HUDEP-2 (cell line): ENCODE measurements at regions not wholly inside any gene's neighbourhood (a gene's known extent, or its start where the extent isn't known, plus 50 kb on each side); places are given as distances from the start of the nearest gene placed in this dataset.
"Not testable (repeated sequence)": the region's sequence is repeated elsewhere in the genome, so short reads cannot be mapped to it uniquely, and the experiment has no call there.

ENCODE experiments used
- DNase-seq, 76 experiments: peaks; one replicate each; lab custom pipeline; 2025; ENCODE audit not compliant: unreplicated experiment in 76 of 76; lab: John Stamatoyannopoulos, UW

DNA sequence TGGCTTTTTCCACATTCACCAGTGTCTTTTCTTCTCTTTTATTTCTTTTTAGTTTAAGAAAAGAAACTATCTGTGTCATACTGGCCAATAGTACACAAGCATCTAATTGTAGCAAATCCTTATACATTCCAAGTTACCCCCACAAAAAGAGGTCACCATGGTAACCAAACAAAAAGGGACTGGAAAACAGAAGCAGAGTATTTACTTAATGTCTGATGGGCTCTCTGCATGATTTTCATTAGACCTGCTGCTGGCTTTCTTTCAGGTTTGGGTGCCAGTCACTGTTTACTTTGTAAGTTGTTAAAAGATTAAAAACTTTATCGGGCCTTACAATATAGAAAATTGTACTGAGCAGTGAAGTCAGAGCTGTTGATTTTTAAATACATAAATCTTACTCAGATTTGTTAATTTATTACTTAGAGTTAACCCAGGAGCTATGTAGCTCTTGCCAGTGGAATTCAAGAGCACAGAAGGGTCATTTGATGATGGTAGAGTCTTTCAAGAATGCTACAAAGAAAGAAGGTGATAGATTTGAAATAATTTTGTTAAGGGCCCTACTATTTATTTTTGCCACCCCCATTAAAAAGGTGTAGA is 123.9 kb downstream of the BRMS1L start:
- DNase-seq: no peak

DNA sequence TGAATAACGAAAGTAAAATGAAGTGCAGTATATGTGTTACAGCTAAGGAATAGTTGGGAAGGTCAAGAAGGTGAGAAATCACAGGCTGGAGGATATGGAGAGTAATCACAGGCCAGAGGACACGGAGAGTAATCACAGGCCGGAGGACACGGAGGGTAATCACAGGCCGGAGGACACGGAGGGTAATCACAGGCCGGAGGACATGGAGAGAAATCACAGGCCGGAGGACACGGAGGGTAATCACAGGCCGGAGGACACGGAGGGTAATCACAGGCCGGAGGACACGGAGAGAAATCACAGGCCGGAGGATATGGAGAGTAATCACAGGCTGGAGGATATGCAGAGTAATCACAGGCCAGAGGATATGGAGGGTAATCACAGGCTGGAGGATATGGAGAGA is 121.8 kb downstream of the BRMS1L start:
- not testable (repeated sequence) for DNase-seq

GRCh38 chr14:35944847-35945246 is 118.7 kb downstream of the BRMS1L start:
- DNase-seq: peak in 6 of 76 experiments; percentile 0 to 12 (median 4)

DNA sequence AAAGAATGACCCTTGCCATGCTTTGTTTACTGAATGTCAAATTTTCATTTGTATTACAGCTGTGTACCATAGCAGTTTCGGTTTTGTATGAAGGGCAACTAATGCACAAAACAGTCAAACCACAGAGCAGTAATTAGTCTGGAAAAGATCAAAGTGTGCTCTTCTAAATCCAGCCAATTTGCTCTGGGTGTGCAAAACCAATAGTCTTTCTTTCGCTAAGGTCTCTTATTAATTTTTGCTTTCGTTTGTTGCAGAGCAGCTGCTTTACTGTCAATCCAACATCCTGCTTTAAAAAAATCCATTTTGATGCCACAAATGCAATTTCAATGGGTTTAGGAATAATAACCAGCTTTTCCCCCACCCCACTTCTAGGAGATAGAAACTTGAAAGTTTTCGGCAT is 114.2 kb downstream of the BRMS1L start:
- no peak for DNase-seq

- no peak for DNase-seq
Measured at GRCh38 chr14:35938770-35939169, 112.6 kb downstream of the BRMS1L start.

- no peak for DNase-seq
Measured at GRCh38 chr14:35934499-35934898, 108.4 kb downstream of the BRMS1L start.

DNA sequence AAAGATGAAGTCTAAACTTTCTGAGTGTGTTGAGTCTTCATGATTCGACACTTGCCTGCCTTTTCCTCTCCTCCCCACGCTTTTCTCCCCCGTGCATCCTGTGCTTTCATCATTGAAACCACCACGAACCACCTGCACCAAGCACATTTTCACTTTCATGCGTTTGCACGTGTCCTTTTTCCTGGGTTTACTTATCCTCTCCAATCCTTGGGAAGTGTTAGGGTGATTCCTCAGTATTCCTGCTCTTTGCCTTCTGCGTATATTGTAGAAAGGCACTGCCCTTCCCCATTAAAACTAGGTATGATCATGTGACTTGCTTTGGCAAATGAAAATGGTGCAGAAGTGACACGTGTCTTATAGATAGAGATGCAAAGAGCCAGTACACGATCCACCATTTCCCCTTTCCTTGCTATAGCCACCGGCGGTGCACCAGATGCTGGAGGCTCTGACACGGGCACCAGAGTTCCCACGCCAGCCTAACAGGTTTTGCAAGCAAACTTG is 106.6 kb downstream of the BRMS1L start:
- no peak for DNase-seq

DNA sequence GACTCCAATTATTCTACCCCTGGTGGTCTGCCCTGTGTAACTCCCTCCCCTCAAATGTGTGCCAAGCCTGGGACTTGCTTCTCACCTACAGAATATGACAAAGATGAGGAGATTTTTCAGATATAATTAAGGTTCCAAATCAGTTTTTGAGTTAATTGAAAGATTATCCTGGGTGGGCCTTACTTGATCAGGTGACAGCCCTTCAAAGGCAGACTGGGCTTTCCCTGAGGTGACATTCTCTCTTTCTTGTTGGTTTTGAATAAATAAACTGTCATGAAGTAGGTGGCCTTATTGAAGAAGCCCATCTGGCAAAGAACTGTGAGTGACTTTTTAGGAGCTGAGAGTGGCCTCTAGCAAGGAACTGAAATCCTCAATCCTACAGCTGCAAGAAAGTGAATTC is 106.0 kb downstream of the BRMS1L start:
- DNase-seq: no peak

GRCh38 chr14:35931346-35931745 is 105.2 kb downstream of the BRMS1L start:
- DNase-seq: no peak

DNA sequence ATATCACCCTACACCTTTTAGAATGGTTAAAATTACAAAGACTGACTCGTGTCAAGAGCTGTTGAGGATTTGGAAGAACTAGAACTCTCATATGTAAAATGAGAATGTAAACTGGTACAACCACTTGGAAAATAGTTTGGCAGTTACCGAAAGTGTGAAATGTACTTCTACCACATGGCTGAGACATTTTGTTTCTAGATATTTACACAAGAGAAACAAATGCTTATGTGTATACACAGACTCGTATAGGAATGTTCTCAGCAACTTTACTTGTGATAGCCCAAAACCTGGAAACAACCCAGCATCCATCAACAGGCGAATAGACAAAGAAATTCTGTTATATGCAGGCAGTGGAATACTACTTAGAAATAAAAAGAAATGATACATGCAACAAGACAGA is 103.0 kb downstream of the BRMS1L start:
- no peak for DNase-seq

- DNase-seq: no peak
Measured at GRCh38 chr14:35927727-35928126, 101.6 kb downstream of the BRMS1L start.

DNA sequence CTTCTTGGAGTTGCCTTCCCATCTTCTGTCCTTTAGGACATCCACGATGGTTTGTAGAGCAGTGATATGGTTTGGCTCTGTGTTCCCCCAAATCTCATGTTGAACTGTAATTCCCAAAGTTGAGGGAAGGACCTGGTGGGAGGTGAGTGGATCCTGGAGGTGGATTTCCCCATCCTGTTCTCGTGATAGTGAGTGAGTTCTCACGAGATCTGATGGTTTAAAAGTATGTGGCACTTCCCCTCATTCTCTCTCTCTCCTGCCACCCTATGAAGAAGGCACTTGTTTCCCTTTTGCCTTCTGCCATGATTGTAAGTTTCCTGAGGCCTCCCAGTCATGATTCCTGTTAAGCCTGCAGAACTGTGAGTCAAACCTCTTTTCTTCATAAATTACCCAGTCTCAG is 99.2 kb downstream of the BRMS1L start:
- no peak for DNase-seq

- DNase-seq: not testable (repeated sequence)
Measured at GRCh38 chr14:35922590-35922989, 96.5 kb downstream of the BRMS1L start.

- DNase-seq: no peak
Measured at GRCh38 chr14:35921745-35922144, 95.6 kb downstream of the BRMS1L start.
